SK-N-MC (cell line): ENCODE measurements at regions not wholly inside any gene's neighbourhood (a gene's known extent, or its start where the extent isn't known, plus 50 kb on each side); places are given as distances from the start of the nearest gene placed in this dataset.

Experiments used
- EZH2 ChIP-seq: fragments of 200-600 bp; sonication (generic); IDR thresholded peaks from one replicate; pipeline ENCODE4 v1.6.1; 2017; ENCODE audit warnings: antibody characterized with exemption
- POLR2AphosphoS5 ChIP-seq: IDR thresholded peaks from 2 replicates; pipeline ENCODE4 v1.6.1; 2012; ENCODE audit warnings: mild to moderate bottlenecking, low read depth, low read length, borderline replicate concordance

DNA sequence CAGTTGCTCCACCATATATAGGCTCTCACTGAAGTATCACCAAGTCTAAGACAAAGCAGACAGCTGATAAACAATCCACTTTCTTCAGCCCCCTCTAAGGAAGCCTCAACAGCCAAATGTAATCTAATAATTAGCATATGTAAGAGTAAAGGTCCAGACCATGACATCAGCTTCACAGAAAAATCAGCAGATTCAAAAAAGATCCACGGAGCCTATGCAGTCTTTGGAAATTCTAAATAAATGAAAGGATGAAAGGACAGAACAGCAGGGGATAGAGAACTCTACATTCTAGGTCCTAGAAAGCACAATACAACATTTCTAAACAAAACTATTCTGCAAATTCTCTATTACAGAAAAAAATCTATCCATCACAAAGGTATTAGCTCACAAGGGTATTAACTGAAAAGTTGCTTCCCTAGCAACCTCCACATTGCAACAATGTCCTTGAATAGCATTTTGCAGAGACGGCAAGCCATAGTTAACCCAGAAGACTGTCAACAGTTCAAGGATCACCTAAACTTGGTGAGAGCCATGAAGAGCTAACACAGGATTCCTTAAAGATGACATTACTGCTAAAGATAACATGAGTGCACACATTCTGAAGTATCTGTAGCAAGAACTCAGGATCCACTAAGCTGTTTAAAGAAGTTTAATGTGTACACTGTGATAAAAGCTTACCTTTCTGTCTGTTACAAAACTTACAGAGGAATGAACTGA lies 74.3 kb downstream of the SIPA1L2 start:
- no peak for TF ChIP-seq EZH2
- TF ChIP-seq POLR2AphosphoS5, result no peak
